ENCODE measurements at regions not wholly inside any gene's neighbourhood (a gene's known extent, or its start where the extent isn't known, plus 50 kb on each side); places are given as distances from the start of the nearest gene placed in this dataset.
"Not testable (repeated sequence)": the region's sequence is repeated elsewhere in the genome, so short reads cannot be mapped to it uniquely, and the experiment has no call there.

- Histone ChIP-seq H3K27ac (ENCODE audit: low read depth, low read length) (no peak overlapping the region), H3K27me3 (ENCODE audit: insufficient read depth, low read length) (no peaks in the 10 kb centered on the region), H3K4me1 (ENCODE audit: control insufficient read depth, insufficient read depth, low read length, unreplicated experiment) (no peaks in the 10 kb centered on the region), H3K36me3 (ENCODE audit: insufficient read depth, low read length) (no peaks in the 10 kb centered on the region), H3K4me3 (ENCODE audit: low read depth, low read length) (no peak overlapping the region), H2AFZ (ENCODE audit: low read length, unreplicated experiment) (no peak overlapping the region), H3K79me2 (ENCODE audit: control insufficient read depth, insufficient read depth, low read length, unreplicated experiment) (no peaks in the 10 kb centered on the region)
Observed at GRCh38 chr5:105131045-105131444, 1568.5 kb upstream of the NUDT12 start.

- Histone ChIP-seq H2AFZ (ENCODE audit: low read length, unreplicated experiment) (no peak overlapping the region), H3K79me2 (ENCODE audit: control insufficient read depth, insufficient read depth, low read length, unreplicated experiment) (no peaks in the 10 kb centered on the region), H3K27me3 (ENCODE audit: insufficient read depth, low read length) (no peaks in the 10 kb centered on the region), H3K4me1 (ENCODE audit: control insufficient read depth, insufficient read depth, low read length, unreplicated experiment) (no peaks in the 10 kb centered on the region), H3K27ac (ENCODE audit: low read depth, low read length) (no peak overlapping the region), H3K36me3 (ENCODE audit: insufficient read depth, low read length) (no peaks in the 10 kb centered on the region), H3K4me3 (ENCODE audit: low read depth, low read length) (no peak overlapping the region)
Observed at GRCh38 chr5:105101577-105101976, 1539.0 kb upstream of the NUDT12 start.

- Histone ChIP-seq H3K27ac (ENCODE audit: low read depth, low read length) (no peak overlapping the region), H2AFZ (ENCODE audit: low read length, unreplicated experiment) (peak overlapping the region; percentile 9), H3K79me2 (ENCODE audit: control insufficient read depth, insufficient read depth, low read length, unreplicated experiment) (no peaks in the 10 kb centered on the region), H3K36me3 (ENCODE audit: insufficient read depth, low read length) (no peaks in the 10 kb centered on the region), H3K4me3 (ENCODE audit: low read depth, low read length) (no peak overlapping the region), H3K27me3 (ENCODE audit: insufficient read depth, low read length) (no peaks in the 10 kb centered on the region), H3K4me1 (ENCODE audit: control insufficient read depth, insufficient read depth, low read length, unreplicated experiment) (no peaks in the 10 kb centered on the region)
Observed at GRCh38 chr5:105088961-105089360, 1526.4 kb upstream of the NUDT12 start.

GRCh38 chr5:105088102-105088501 is 1525.5 kb upstream of the NUDT12 start:
- Histone ChIP-seq H3K36me3 (ENCODE audit: insufficient read depth, low read length) (no peaks in the 10 kb centered on the region), H2AFZ (ENCODE audit: low read length, unreplicated experiment) (no peak overlapping the region), H3K4me1 (ENCODE audit: control insufficient read depth, insufficient read depth, low read length, unreplicated experiment) (no peaks in the 10 kb centered on the region), H3K4me3 (ENCODE audit: low read depth, low read length) (no peak overlapping the region), H3K79me2 (ENCODE audit: control insufficient read depth, insufficient read depth, low read length, unreplicated experiment) (no peaks in the 10 kb centered on the region), H3K27me3 (ENCODE audit: insufficient read depth, low read length) (no peaks in the 10 kb centered on the region), H3K27ac (ENCODE audit: low read depth, low read length) (no peak overlapping the region)

- Histone ChIP-seq H3K79me2 (ENCODE audit: control insufficient read depth, insufficient read depth, low read length, unreplicated experiment) (no peaks in the 10 kb centered on the region), H3K4me3 (ENCODE audit: low read depth, low read length) (no peak overlapping the region), H3K36me3 (ENCODE audit: insufficient read depth, low read length) (no peaks in the 10 kb centered on the region), H3K4me1 (ENCODE audit: control insufficient read depth, insufficient read depth, low read length, unreplicated experiment) (peaks cover 8% of the 10 kb centered on the region), H3K27me3 (ENCODE audit: insufficient read depth, low read length) (no peaks in the 10 kb centered on the region), H3K27ac (ENCODE audit: low read depth, low read length) (no peak overlapping the region), H2AFZ (ENCODE audit: low read length, unreplicated experiment) (no peak overlapping the region)
Observed at GRCh38 chr5:105057893-105058292, 1495.3 kb upstream of the NUDT12 start.

- Histone ChIP-seq H3K79me2 (ENCODE audit: control insufficient read depth, insufficient read depth, low read length, unreplicated experiment) (no peaks in the 10 kb centered on the region), H3K27me3 (ENCODE audit: insufficient read depth, low read length) (no peaks in the 10 kb centered on the region), H3K36me3 (ENCODE audit: insufficient read depth, low read length) (no peaks in the 10 kb centered on the region), H3K27ac (ENCODE audit: low read depth, low read length) (no peak overlapping the region), H3K4me3 (ENCODE audit: low read depth, low read length) (no peak overlapping the region), H3K4me1 (ENCODE audit: control insufficient read depth, insufficient read depth, low read length, unreplicated experiment) (peaks cover 8% of the 10 kb centered on the region), H2AFZ (ENCODE audit: low read length, unreplicated experiment) (no peak overlapping the region)
Observed at GRCh38 chr5:105057001-105057436, 1494.4 kb upstream of the NUDT12 start.

- Histone ChIP-seq H2AFZ (ENCODE audit: low read length, unreplicated experiment) (peak overlapping the region; percentile 12), H3K27me3 (ENCODE audit: insufficient read depth, low read length) (no peaks in the 10 kb centered on the region), H3K27ac (ENCODE audit: low read depth, low read length) (no peak overlapping the region), H3K4me1 (ENCODE audit: control insufficient read depth, insufficient read depth, low read length, unreplicated experiment) (no peaks in the 10 kb centered on the region), H3K79me2 (ENCODE audit: control insufficient read depth, insufficient read depth, low read length, unreplicated experiment) (no peaks in the 10 kb centered on the region), H3K4me3 (ENCODE audit: low read depth, low read length) (no peak overlapping the region), H3K36me3 (ENCODE audit: insufficient read depth, low read length) (no peaks in the 10 kb centered on the region)
Observed at GRCh38 chr5:105054406-105054805, 1491.8 kb upstream of the NUDT12 start.

- Histone ChIP-seq H3K4me1 (ENCODE audit: control insufficient read depth, insufficient read depth, low read length, unreplicated experiment) (no peaks in the 10 kb centered on the region), H3K27ac (ENCODE audit: low read depth, low read length) (no peak overlapping the region), H3K27me3 (ENCODE audit: insufficient read depth, low read length) (no peaks in the 10 kb centered on the region), H3K4me3 (ENCODE audit: low read depth, low read length) (no peak overlapping the region), H3K79me2 (ENCODE audit: control insufficient read depth, insufficient read depth, low read length, unreplicated experiment) (no peaks in the 10 kb centered on the region), H3K36me3 (ENCODE audit: insufficient read depth, low read length) (no peaks in the 10 kb centered on the region), H2AFZ (ENCODE audit: low read length, unreplicated experiment) (no peak overlapping the region)
Observed at GRCh38 chr5:105042623-105043022, 1480.0 kb upstream of the NUDT12 start.

GRCh38 chr5:105036814-105037213 is 1474.2 kb upstream of the NUDT12 start:
- H3K27me3 ChIP-seq (ENCODE audit: insufficient read depth, low read length); H2AFZ ChIP-seq (ENCODE audit: low read length, unreplicated experiment); H3K79me2 ChIP-seq (ENCODE audit: control insufficient read depth, insufficient read depth, low read length, unreplicated experiment); H3K27ac ChIP-seq (ENCODE audit: low read depth, low read length); H3K4me1 ChIP-seq (ENCODE audit: control insufficient read depth, insufficient read depth, low read length, unreplicated experiment); H3K4me3 ChIP-seq (ENCODE audit: low read depth, low read length); H3K36me3 ChIP-seq (ENCODE audit: insufficient read depth, low read length): not testable (repeated sequence)

GRCh38 chr5:105034401-105034763 is 1471.8 kb upstream of the NUDT12 start:
- Histone ChIP-seq H3K79me2 (ENCODE audit: control insufficient read depth, insufficient read depth, low read length, unreplicated experiment) (no peaks in the 10 kb centered on the region), H3K27ac (ENCODE audit: low read depth, low read length) (no peak overlapping the region), H2AFZ (ENCODE audit: low read length, unreplicated experiment) (no peak overlapping the region), H3K27me3 (ENCODE audit: insufficient read depth, low read length) (no peaks in the 10 kb centered on the region), H3K4me3 (ENCODE audit: low read depth, low read length) (no peak overlapping the region), H3K36me3 (ENCODE audit: insufficient read depth, low read length) (no peaks in the 10 kb centered on the region), H3K4me1 (ENCODE audit: control insufficient read depth, insufficient read depth, low read length, unreplicated experiment) (no peaks in the 10 kb centered on the region)

- no peaks in the 10 kb centered on the region for H3K36me3 ChIP-seq (ENCODE audit: insufficient read depth, low read length)
- H3K79me2 ChIP-seq (ENCODE audit: control insufficient read depth, insufficient read depth, low read length, unreplicated experiment) = no peaks in the 10 kb centered on the region
- H3K4me1 ChIP-seq (ENCODE audit: control insufficient read depth, insufficient read depth, low read length, unreplicated experiment) = no peaks in the 10 kb centered on the region
- no peak overlapping the region for H2AFZ ChIP-seq (ENCODE audit: low read length, unreplicated experiment)
- no peak overlapping the region for H3K4me3 ChIP-seq (ENCODE audit: low read depth, low read length)
- no peaks in the 10 kb centered on the region for H3K27me3 ChIP-seq (ENCODE audit: insufficient read depth, low read length)
- no peak overlapping the region for H3K27ac ChIP-seq (ENCODE audit: low read depth, low read length)
Observed at GRCh38 chr5:105033637-105034400, 1471.2 kb upstream of the NUDT12 start.

All from ACC112 (cell line).